ENCODE measurements at regions not wholly inside any gene's neighbourhood (a gene's known extent, or its start where the extent isn't known, plus 50 kb on each side); places are given as distances from the start of the nearest gene placed in this dataset.

DNA sequence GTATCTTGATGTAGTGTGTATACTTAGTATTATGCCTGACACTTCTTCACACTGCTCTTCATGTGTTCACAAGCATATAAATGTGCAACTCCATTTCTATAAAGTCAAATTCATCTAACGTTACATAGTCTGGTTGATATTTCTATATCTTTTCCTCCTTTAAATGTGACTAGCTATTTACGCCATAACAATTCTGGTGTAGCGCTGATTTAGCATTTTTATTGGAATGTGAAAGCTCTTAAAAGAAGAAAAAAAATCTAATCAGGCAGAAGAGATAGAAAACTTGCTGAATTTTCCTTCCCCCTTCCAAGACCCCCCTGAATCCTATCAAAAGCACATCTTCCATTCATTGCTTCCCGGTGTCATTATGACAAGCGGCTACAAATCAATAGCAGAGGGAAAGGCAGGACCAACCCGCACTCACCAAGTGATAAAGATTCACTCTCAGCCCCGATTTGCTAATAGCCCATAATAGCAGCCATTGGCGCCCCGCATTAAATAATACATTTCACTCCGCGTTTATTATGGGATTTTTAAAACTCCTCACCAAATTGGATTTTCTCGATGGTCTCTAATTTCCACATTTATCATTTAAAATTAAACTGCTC, 299.5 kb upstream of the PMFBP1 start:
- in situ Hi-C loops (cut with MboI): no loop called here

DNA sequence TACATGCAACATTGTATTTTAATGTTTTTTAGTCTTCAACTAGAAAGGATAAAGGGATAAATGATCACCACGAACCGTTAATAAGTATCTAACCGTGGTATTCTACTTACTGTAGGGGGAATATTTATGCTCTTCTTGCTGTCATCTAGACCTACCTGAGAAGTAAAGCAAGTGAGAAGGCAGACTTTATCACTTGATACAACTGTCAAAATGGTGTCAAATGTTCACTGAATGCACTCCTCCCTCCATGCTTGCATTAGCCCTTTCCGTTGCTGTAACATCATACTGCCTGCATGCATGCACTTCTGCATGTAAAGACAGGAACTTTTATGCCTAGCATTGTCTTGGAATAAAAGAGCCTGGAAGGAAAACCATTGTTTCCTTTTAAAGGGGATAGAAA, 298.6 kb upstream of the PMFBP1 start:
- H3K9me3 ChIP-seq (replicated peaks; ENCODE audit: control insufficient read depth, insufficient read depth, low read depth, low read length): no peaks in the 10 kb centered on the region
- H2AFZ ChIP-seq (ENCODE audit: low read depth, low read length): no peak overlapping the region
- no TSS peak for BruUV-seq (replicated peaks)
- WGBS (ENCODE audit: insufficient coverage, low coverage, missing lambda C conversion rate): 6% methylated on average over 4 of the region's 4 CpGs
- ChIA-PET CTCF (ENCODE audit: low intra/inter-chr PET ratio) (no interaction called here), POLR2A (no interaction called here)
- no peak for ATAC-seq
- no peak overlapping the region for H3K4me2 ChIP-seq (ENCODE audit: insufficient read depth, low read length)
- no peak overlapping the region for H3K27ac ChIP-seq (ENCODE audit: extremely low read depth, low read depth, low read length)
- in situ Hi-C loops (cut with MboI): no loop called here
- no peak overlapping the region for H3K9ac ChIP-seq (ENCODE audit: insufficient read depth in 1 of 2, low read depth in 2 of 2, low read length in 2 of 2)
- intact Hi-C loops (cut with micrococcal nuclease): no loop called here
- no peaks in the 10 kb centered on the region for H3K27me3 ChIP-seq (ENCODE audit: control insufficient read depth in 2 of 2, insufficient read depth in 2 of 2, low read length in 2 of 2)
- no peak for TF ChIP-seq ZBED1 (IDR thresholded peaks at IDR 0.05)
- TF ChIP-seq POLR2A (conservative IDR thresholded peaks at IDR 0.05): no peak
- no peak for FAIRE-seq
- no peaks in the 10 kb centered on the region for H3K9me1 ChIP-seq (ENCODE audit: control insufficient read depth, insufficient read depth, low read length)
- no peaks in the 10 kb centered on the region for H4K20me1 ChIP-seq (replicated peaks; ENCODE audit: control insufficient read depth, insufficient read depth, low read length)
- H3K36me3 ChIP-seq (ENCODE audit: control insufficient read depth, insufficient read depth, low read length): no peaks in the 10 kb centered on the region
- H3K4me1 ChIP-seq (replicated peaks in 1 of 2; ENCODE audit: control insufficient read depth in 2 of 2, insufficient read depth in 2 of 2, low read length in 2 of 2): no peaks in the 10 kb centered on the region
- no peak for DNase-seq (ENCODE audit: extremely low read depth in 1 of 4, low spot score in 3 of 4)
- no peak overlapping the region for H3K4me3 ChIP-seq
- no peaks in the 10 kb centered on the region for H3K79me2 ChIP-seq (ENCODE audit: control insufficient read depth, insufficient read depth, low read length)

More for the DNA sequence above, 299.5 kb upstream of the PMFBP1 start:
- intact Hi-C loops (cut with micrococcal nuclease): no loop called here
- ATAC-seq (no peak), FAIRE-seq (no peak), DNase-seq (ENCODE audit: extremely low read depth in 1 of 4, low spot score in 3 of 4) (no peak)
- no peaks in the 10 kb centered on the region for H3K27me3 ChIP-seq (ENCODE audit: control insufficient read depth in 2 of 2, insufficient read depth in 2 of 2, low read length in 2 of 2)
- H3K4me3 ChIP-seq: no peak overlapping the region
- H3K9me1 ChIP-seq (ENCODE audit: control insufficient read depth, insufficient read depth, low read length): no peaks in the 10 kb centered on the region
- H3K9me3 ChIP-seq (replicated peaks; ENCODE audit: control insufficient read depth, insufficient read depth, low read depth, low read length): no peaks in the 10 kb centered on the region
- peak; percentile 42 for TF ChIP-seq ZNF316 (IDR thresholded peaks at IDR 0.05)
- TF ChIP-seq KAT2B (IDR thresholded peaks at IDR 0.05; ENCODE audit: low read depth, low read length): no peak
- TF ChIP-seq ZNF232 (CRISPR knock-in tag; IDR thresholded peaks at IDR 0.05): no peak
- TF ChIP-seq C11orf30 (IDR thresholded peaks at IDR 0.05; ENCODE audit: low read depth): peak; percentile 11; the same call in 1 of the 2 replicates
- TF ChIP-seq ZNF408 (CRISPR knock-in tag; IDR thresholded peaks at IDR 0.05; ENCODE audit: low read depth): no peak
- no peaks in the 10 kb centered on the region for H4K20me1 ChIP-seq (replicated peaks; ENCODE audit: control insufficient read depth, insufficient read depth, low read length)
- H3K4me1 ChIP-seq (replicated peaks in 1 of 2; ENCODE audit: control insufficient read depth in 2 of 2, insufficient read depth in 2 of 2, low read length in 2 of 2): no peaks in the 10 kb centered on the region
- BruUV-seq (replicated peaks): no TSS peak
- H3K9ac ChIP-seq (ENCODE audit: insufficient read depth in 1 of 2, low read depth in 2 of 2, low read length in 2 of 2): no peak overlapping the region
- no peak overlapping the region for H3K4me2 ChIP-seq (ENCODE audit: insufficient read depth, low read length)
- ChIA-PET POLR2A (no interaction called here), CTCF (ENCODE audit: low intra/inter-chr PET ratio) (no interaction called here)
- WGBS (ENCODE audit: insufficient coverage, low coverage, missing lambda C conversion rate): 51% methylated on average over 12 of the region's 12 CpGs
- no peaks in the 10 kb centered on the region for H3K79me2 ChIP-seq (ENCODE audit: control insufficient read depth, insufficient read depth, low read length)
- H2AFZ ChIP-seq (ENCODE audit: low read depth, low read length): no peak overlapping the region
- H3K36me3 ChIP-seq (ENCODE audit: control insufficient read depth, insufficient read depth, low read length): no peaks in the 10 kb centered on the region
- H3K27ac ChIP-seq (ENCODE audit: extremely low read depth, low read depth, low read length): no peak overlapping the region

Measured in K562 (cell line).